Ovary (tissue), 7 donors: ENCODE measurements at regions not wholly inside any gene's neighbourhood (a gene's known extent, or its start where the extent isn't known, plus 50 kb on each side); places are given as distances from the start of the nearest gene placed in this dataset.
"Not testable (repeated sequence)": the region's sequence is repeated elsewhere in the genome, so short reads cannot be mapped to it uniquely, and the experiment has no call there.

Experiments used
- DNase-seq, 5 donors: peaks; one replicate each; pipeline ENCODE4 v3.0.0-alpha.2; 2019 to 2020
- H3K27ac ChIP-seq, 2 donors: fragments of 200-600 bp; one replicate each; pipeline versions ENCODE4 v1.5.1 to v1.8.0; 2019 to 2022
- H3K27me3 ChIP-seq: fragments of 200-600 bp; one replicate; pipeline ENCODE4 v1.8.0; 2022
- H3K36me3 ChIP-seq: fragments of 200-600 bp; sonication (generic); one replicate; pipeline ENCODE4 v1.5.1; 2019
- H3K4me1 ChIP-seq: one replicate; pipeline ENCODE4 v1.8.1; 2013; ENCODE audit warnings: mild to moderate bottlenecking, moderate library complexity; ENCODE audit not compliant: insufficient read depth
- H3K4me3 ChIP-seq: fragments of 200-600 bp; sonication (generic); one replicate; pipeline ENCODE4 v1.5.1; 2017
- H3K9me3 ChIP-seq, 2 donors: fragments of 200-600 bp in 1 of 2; sonication (generic) in 1 of 2; one replicate each; pipeline versions ENCODE4 v1.5.1 to v1.8.1; 2013 to 2019; ENCODE audit warnings: mild to moderate bottlenecking in 1 of 2, moderate library complexity in 1 of 2
- CTCF ChIP-seq, 3 donors: fragments of 450-650 bp in 2 of 3; fragments of 200-600 bp in 1 of 3; IDR thresholded peaks; one replicate each; pipeline versions ENCODE4 v1.5.1 to v1.8.0; 2016 to 2022; ENCODE audit warnings: antibody characterized with exemption in 3 of 3, mild to moderate bottlenecking in 1 of 3
- EP300 ChIP-seq: sonication (generic); formaldehyde crosslinking; IDR thresholded peaks from one replicate; pipeline ENCODE4 v1.6.1; 2017; ENCODE audit warnings: antibody characterized with exemption
- POLR2A ChIP-seq: fragments of 450-650 bp; IDR thresholded peaks from one replicate; pipeline ENCODE4 v1.6.1; 2017; ENCODE audit warnings: antibody characterized with exemption, mild to moderate bottlenecking, moderate library complexity
- WGBS, 3 donors: extraction: QIAGEN DNeasy Blood & Tissue Kit in 1 of 3; methylation state at CpG; one replicate each; pipeline versions ENCODE4 v1.1.5 to v1.1.7; 2013 to 2017; 5-methylcytosine and 5-hydroxymethylcytosine counted together
- intact Hi-C, 4 donors: fragments of 100-400 bp; cut with DNase I; formaldehyde crosslinking; loops; one replicate each; pipeline versions ENCODE4 v1.11.0 to v1.15.1; 2022 to 2023
- donor health status: DM: no; HTN: no; CAD: no; lungs with moderate emphysema.
- donor health status: DM: no; HTN: no; CAD: no.
- donor health status: Bipolar disorder and iron deficiency.
- donor health status: DM: no; HTN: no; CAD: no.
- donor health status: DM: yes; HTN: yes; CAD: no.

GRCh38 chr5:52017567-52017966, 634.3 kb downstream of the ISL1 start:
- DNase-seq = no peak
- intact Hi-C loops = no loop called here
- 47 to 62% (median 52%) methylated on average over 2 of the region's 2 CpGs for WGBS, 3 donors
- no peaks in the 10 kb centered on the region for H3K27me3 ChIP-seq
- TF ChIP-seq CTCF (IDR thresholded peaks at IDR 0.05) (no peak), EP300 (no peak), POLR2A (no peak)
- no peaks in the 10 kb centered on the region for H3K4me1 ChIP-seq
- no peaks in the 10 kb centered on the region for H3K9me3 ChIP-seq
- no peak overlapping the region for H3K4me3 ChIP-seq
- H3K27ac ChIP-seq = no peak overlapping the region
- no peaks in the 10 kb centered on the region for H3K36me3 ChIP-seq

GRCh38 chr5:52024359-52024758, 641.1 kb downstream of the ISL1 start:
- Histone ChIP-seq H3K9me3 (no peaks in the 10 kb centered on the region), H3K27ac (no peak overlapping the region), H3K4me1 (no peaks in the 10 kb centered on the region), H3K36me3 (no peaks in the 10 kb centered on the region), H3K27me3 (no peaks in the 10 kb centered on the region), H3K4me3 (no peak overlapping the region)
- 60 to 94% (median 63%) methylated on average over 3 of the region's 3 CpGs for WGBS, 3 donors
- DNase-seq = no peak
- intact Hi-C loops = no loop called here
- TF ChIP-seq POLR2A (no peak), EP300 (no peak), CTCF (IDR thresholded peaks at IDR 0.05) (no peak)

- H3K27me3 ChIP-seq, intact Hi-C loops, H3K4me3 ChIP-seq, DNase-seq, H3K9me3 ChIP-seq, H3K36me3 ChIP-seq, H3K4me1 ChIP-seq, H3K27ac ChIP-seq: not testable (repeated sequence)
- WGBS, 3 donors = 92 to 95% (median 94%) methylated on average over 7 of the region's 7 CpGs
These were observed 646.6 kb downstream of the ISL1 start for GRCh38 chr5:52029836-52030235.

- intact Hi-C loops = no loop called here
- Histone ChIP-seq H3K27ac (no peak overlapping the region), H3K4me1 (no peaks in the 10 kb centered on the region), H3K36me3 (no peaks in the 10 kb centered on the region), H3K27me3 (no peaks in the 10 kb centered on the region), H3K4me3 (no peak overlapping the region), H3K9me3 (no peaks in the 10 kb centered on the region)
- no peak for TF ChIP-seq EP300
- no peak for TF ChIP-seq POLR2A
- TF ChIP-seq CTCF (IDR thresholded peaks at IDR 0.05) = no peak
- DNase-seq = no peak
- WGBS, 3 donors = 78 to 87% (median 86%) methylated on average over 2 of the region's 2 CpGs
These were observed 658.6 kb downstream of the ISL1 start for GRCh38 chr5:52041842-52042241.

- H3K9me3 ChIP-seq = no peaks in the 10 kb centered on the region
- intact Hi-C loops = no loop called here
- H3K27me3 ChIP-seq = no peaks in the 10 kb centered on the region
- no peaks in the 10 kb centered on the region for H3K4me1 ChIP-seq
- DNase-seq = no peak
- H3K36me3 ChIP-seq = no peaks in the 10 kb centered on the region
- TF ChIP-seq EP300 (no peak), CTCF (IDR thresholded peaks at IDR 0.05) (no peak), POLR2A (no peak)
- WGBS, 3 donors = 74 to 85% (median 75%) methylated on average over 4 of the region's 4 CpGs
- no peak overlapping the region for H3K27ac ChIP-seq
- no peak overlapping the region for H3K4me3 ChIP-seq
These were observed 659.9 kb downstream of the ISL1 start for GRCh38 chr5:52043137-52043536.
